ENCODE measurements at regions not wholly inside any gene's neighbourhood (a gene's known extent, or its start where the extent isn't known, plus 50 kb on each side); places are given as distances from the start of the nearest gene placed in this dataset.
"Not testable (repeated sequence)": the region's sequence is repeated elsewhere in the genome, so short reads cannot be mapped to it uniquely, and the experiment has no call there.

DNA sequence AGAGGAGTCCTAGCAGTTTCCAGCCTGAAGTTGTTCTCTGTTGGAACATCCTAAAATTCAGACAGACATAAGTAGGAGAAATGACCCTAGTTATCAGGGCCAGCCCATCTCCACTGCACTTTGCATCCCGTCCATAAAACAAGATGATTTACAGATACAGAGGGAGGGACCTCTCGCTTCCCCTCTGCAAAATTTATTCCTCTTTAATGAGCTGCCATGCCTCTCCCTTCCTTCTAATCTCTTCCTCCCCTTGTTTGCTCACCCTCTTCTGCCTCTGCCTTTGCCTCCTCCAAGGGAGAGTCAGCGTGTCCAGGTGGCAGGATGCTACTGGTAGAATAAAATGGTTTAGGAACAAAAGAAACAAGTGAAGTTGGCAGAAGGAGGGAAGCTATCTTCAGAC, 351.3 kb downstream of the SOX9 start:
- no peak for DNase-seq (ENCODE audit: low read depth)

GRCh38 chr17:72472853-72473390, 352.1 kb downstream of the SOX9 start:
- not testable (repeated sequence) for DNase-seq (ENCODE audit: low read depth)

DNA sequence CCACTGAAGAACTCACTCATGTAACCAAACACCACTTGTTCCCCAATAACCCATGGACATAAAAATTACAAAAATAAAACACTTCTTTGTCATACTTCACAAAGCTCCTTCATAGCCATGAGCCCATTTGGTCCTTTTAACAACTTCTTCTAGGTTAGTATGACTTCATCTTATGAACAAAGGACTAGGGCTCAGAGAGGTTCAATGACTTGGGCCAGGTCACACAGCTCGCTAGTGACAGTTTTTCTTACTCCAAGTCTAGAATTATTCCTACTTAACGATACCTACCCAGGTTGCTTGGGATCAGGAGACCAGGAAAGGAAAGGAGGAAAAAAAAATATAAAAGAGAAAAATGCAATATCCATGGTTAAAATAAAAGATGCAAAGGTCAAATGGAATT, 353.4 kb downstream of the SOX9 start:
- DNase-seq (ENCODE audit: low read depth), result no peak

GRCh38 chr17:72474719-72475477, 354.1 kb downstream of the SOX9 start:
- DNase-seq (ENCODE audit: low read depth), result no peak

DNA sequence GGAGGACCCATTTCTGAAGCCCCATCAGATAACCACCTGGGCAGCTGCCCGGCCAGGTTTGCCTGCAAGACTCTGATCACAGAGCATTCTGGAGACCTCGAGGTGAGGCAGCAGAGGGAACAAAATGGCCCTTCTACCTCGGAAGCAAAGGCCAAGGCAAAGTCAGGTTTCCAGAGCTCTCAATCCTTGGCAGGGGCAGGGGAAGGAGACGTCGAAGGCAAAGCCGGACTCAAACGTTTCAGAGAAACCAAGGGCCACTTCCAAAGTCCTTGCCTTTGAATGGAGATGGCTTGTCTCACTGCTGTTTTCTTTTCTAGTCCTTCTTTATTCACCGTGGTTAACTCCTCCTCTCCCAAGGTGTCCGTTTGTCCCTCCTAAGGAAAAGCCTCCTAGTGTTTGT, 355.3 kb downstream of the SOX9 start:
- DNase-seq (ENCODE audit: low read depth), result no peak

GRCh38 chr17:72476575-72476986, 355.8 kb downstream of the SOX9 start:
- no peak for DNase-seq (ENCODE audit: low read depth)

- no peak for DNase-seq (ENCODE audit: low read depth)
These were observed 356.7 kb downstream of the SOX9 start for GRCh38 chr17:72477491-72477890.

DNA sequence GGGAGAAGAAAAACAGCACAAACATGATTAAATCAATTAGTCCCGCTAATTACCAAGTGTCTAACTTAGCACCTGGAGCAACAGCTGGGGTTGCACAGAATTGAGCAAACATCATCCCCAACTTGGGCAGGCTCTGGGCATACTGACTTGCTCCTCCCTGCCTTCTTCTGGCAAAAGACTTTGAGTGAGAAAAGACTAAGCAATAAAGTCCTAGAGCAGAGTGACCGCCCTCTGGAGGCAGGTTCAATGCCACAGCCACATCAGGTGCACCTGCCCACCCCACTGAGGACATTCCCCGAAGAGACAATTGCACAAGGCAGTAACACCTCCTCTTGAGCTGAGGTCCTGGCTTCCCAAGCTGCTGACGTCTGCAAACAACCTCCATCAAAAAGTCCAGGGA, 358.3 kb downstream of the SOX9 start:
- DNase-seq (ENCODE audit: low read depth), result no peak

GRCh38 chr17:72481572-72481971, 360.8 kb downstream of the SOX9 start:
- DNase-seq (ENCODE audit: low read depth), result no peak

GRCh38 chr17:72485596-72485995, 364.8 kb downstream of the SOX9 start:
- no peak for DNase-seq (ENCODE audit: low read depth)

GRCh38 chr17:72486806-72487205, 366.0 kb downstream of the SOX9 start:
- DNase-seq (ENCODE audit: low read depth), result no peak

DNA sequence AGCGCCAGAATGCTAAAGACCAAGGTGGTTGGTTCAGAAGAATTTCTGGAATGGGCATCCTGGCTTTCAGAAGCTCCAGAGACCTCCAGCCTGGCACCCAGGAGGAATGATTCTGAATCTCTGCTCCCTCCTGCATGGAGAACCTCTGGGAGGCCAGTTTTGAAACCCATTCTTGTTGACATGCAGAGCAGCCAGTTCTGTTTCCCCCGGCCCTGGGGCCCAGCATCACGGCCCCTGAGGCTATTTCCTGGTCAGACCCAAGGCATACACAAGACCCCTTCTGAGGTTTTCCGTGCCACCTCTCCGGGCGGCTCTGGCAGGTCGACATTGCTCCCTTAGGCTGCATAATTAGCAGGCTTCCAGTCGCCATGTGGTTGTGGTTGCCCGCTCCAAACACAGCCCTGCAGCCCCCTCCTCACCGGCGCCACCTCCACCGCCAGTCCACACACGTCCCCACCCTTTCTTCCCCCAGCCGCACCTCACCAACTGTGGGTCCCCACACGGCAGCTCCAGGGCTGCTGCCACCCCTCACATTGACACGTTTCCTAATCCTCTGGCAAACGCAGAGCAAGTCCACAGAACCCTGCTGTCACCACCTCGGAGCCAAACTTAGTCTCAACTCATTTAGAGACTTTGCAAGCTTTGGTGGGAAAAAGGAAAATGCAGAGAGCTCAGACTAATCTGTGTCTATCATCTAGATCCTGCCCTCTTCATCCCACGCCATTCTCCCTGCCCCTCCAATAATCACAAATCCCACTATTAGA, 367.1 kb downstream of the SOX9 start:
- DNase-seq (ENCODE audit: low read depth), result no peak

DNA sequence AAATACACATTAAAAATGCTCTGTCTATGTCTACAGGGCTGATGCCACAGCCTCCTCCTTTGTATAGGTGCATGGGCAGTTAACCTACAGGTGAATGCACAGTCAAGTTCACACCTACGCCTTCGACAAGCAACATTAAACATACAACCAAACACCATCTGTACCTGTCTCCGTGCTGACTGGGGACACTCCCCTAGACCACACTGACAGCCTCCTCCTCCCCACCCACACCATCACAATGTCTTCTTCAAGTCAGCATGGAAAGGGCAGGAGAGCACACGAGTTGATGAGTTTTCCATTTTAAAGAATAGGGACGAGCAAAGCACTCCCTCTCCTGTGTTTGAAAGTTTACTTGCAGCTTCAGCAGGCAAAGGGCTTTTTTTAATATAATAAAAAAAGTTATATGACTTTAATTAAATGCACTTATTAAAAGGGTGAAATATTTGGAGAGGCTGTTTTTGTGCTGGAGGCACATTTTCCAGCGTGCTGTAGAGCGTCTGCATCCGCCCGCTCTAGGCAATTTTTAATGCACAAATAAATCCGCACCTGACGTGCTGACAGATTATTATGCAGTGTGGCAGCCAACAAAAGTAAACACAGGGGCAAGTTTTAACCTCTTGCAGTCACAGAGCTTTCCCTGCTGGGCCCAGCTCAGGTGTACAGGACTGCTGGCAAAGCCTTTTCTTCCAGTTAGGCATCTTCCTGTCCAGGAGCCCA, 367.9 kb downstream of the SOX9 start:
- DNase-seq (ENCODE audit: low read depth), result no peak

DNA sequence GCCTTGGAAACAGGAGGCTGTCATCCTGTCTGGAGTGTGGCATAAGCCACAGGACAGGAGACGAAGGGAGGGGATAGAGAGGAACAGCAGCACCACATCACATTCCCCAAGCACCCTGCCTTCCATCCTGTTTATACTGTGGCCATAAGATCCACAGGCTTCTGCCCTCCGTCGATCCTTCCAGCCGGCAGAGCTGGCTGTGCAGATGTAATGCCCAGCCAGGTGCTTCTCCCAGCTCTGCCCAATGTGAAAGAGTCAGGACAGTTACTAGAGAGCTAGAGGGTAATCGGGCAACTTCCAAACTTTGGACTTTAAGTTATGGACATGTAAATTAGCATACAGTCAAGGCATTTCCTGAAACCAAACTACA, 368.4 kb downstream of the SOX9 start:
- DNase-seq (ENCODE audit: low read depth), result no peak

- no peak for DNase-seq (ENCODE audit: low read depth)
These were observed 370.3 kb downstream of the SOX9 start for GRCh38 chr17:72491102-72491501.

DNA sequence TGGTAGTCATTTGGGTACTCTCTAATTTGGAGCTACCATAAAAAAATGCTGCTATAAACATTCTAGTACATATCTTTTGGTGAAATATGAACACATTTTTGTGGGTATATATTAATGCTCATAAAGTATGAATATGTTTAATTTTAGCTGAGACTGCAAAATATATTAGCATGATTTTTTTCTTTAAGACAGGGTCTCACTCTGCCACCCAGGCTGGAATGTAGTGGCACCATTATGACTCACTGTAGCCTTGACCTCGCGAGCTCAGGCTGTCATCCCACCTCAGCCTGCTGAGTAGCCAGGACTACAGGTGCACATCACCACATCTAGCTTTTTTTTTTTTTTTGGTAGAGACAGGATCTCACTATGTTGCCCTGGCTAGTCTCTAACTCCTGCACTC, 371.7 kb downstream of the SOX9 start:
- no peak for DNase-seq (ENCODE audit: low read depth)

DNA sequence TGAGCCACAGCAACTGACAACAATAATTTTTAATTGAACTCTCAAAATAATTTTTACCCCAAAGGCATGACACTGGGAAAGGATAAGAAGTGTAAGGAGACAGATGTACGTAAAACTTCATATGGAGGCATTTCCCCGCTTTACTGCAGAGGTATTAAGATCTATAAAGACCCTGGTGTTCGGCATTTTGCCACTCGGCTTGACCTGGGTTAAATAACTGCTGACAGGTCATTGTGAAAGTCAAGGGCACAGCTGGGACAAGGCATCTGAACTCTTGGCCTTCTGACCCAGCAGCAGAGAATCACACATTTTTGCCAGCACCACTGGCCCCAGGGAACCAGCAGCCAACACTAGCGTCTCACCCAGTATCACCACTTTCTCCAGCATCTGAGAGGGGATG, 372.1 kb downstream of the SOX9 start:
- DNase-seq (ENCODE audit: low read depth), result no peak

- no peak for DNase-seq (ENCODE audit: low read depth)
These were observed 373.7 kb downstream of the SOX9 start for GRCh38 chr17:72494566-72494965.

DNA sequence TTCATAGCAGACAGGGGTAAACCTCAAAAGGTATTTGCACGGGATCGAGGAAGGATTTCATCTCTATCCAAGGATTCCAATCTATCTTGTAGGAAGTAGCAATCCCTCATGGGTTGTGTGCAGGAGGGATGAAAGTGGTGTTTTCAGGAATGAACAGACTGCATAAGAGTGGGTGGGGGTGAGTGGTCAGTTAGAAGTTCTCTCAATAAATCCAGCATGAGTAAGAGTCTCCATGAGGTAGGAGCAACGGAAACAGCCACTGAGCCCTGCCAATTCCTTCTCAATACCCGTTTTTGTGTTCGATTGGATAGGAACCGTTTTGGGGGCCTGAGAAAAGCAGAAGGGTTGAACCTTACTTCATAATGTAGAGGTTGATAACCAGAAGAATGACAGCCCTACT, 375.6 kb downstream of the SOX9 start:
- no peak for DNase-seq (ENCODE audit: low read depth)

DNA sequence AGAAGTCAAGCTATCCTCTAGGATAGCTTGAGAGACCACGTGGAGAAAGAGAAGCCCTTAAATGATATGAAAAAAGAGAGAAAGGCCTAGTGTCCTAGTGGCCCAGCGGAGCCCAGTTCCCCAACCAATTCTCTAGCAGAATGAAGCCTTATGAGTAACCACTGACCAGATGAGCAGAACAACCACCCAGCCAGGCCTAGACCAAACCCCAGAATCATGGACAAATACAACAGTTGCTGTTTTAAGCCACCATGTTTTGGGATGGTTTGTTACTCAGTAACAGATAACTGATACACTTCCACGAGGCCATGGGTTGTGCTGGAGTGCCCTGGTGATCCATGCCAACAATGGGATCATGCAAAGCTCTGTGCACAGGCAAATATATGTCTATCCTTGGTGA, 377.1 kb downstream of the SOX9 start:
- no peak for DNase-seq (ENCODE audit: low read depth)

DNA sequence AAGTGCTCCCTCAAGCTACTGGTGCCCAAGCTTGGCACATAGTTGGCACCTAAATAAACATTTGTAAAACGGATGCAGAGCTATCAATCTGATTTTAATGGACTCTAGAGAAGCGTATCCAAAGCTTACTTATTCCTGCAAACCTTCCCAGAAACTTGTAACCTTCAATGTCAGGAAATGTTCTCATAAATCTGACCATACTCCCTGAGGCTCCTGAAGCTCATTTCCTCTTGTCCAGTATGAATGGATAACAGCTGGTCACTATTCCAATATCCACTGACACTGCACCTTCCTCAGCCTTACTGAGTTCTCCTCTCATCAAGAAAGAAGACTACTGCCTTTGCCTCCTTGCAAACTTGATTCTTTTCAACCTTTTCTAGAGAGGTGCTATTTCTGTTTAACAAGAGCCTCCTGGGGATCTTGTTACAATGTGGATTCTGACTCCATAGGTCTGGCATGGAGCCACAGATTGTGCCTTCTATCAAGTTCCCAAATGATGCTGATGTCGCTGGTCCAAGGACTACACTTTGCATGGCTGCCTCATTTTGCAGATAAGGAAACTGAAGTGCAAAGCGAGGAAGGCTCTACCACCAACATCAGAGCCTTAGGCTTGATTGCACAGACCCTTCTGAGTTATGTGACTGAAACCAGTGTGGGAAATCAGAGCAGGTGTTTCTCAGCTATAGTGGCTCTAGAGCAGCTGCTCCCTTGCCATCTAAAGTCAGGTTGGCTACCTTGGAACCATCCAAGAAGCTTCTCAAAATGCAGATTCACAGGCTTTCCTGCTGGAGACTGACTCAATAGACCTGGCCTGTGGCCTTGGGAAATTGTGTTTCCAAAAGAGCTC, 377.8 kb downstream of the SOX9 start:
- no peak for DNase-seq (ENCODE audit: low read depth)
